ENCODE measurements at regions not wholly inside any gene's neighbourhood (a gene's known extent, or its start where the extent isn't known, plus 50 kb on each side); places are given as distances from the start of the nearest gene placed in this dataset.

- no peak for TF ChIP-seq CTCF (IDR thresholded peaks at IDR 0.05; ENCODE audit: unreplicated experiment)
- peak overlapping the region; percentile 13 for H3K27ac Mint-ChIP-seq (ENCODE audit: unreplicated experiment)
- H3K9me3 Mint-ChIP-seq (ENCODE audit: unreplicated experiment) = no peaks in the 10 kb centered on the region
- DNase-seq (ENCODE audit: low spot score) = no peak
- H3K4me1 Mint-ChIP-seq (ENCODE audit: unreplicated experiment) = peaks cover 31% of the 10 kb centered on the region
- H3K4me3 Mint-ChIP-seq (ENCODE audit: unreplicated experiment) = no peak overlapping the region
- H3K36me3 Mint-ChIP-seq (ENCODE audit: low read depth, unreplicated experiment) = no peaks in the 10 kb centered on the region
- H3K27me3 Mint-ChIP-seq (ENCODE audit: unreplicated experiment) = peaks cover 12% of the 10 kb centered on the region
Measured at GRCh38 chr16:55014022-55014421, 83.4 kb downstream of the IRX5 start.

GRCh38 chr16:55015181-55015913, 84.7 kb downstream of the IRX5 start:
- DNase-seq (ENCODE audit: low spot score) = no peak
- no peak for TF ChIP-seq CTCF (IDR thresholded peaks at IDR 0.05; ENCODE audit: unreplicated experiment)
- Mint-ChIP-seq H3K9me3 (ENCODE audit: unreplicated experiment) (no peaks in the 10 kb centered on the region), H3K36me3 (ENCODE audit: low read depth, unreplicated experiment) (peaks cover 9% of the 10 kb centered on the region), H3K27ac (ENCODE audit: unreplicated experiment) (no peak overlapping the region), H3K4me3 (ENCODE audit: unreplicated experiment) (no peak overlapping the region), H3K27me3 (ENCODE audit: unreplicated experiment) (peaks cover 9% of the 10 kb centered on the region), H3K4me1 (ENCODE audit: unreplicated experiment) (peaks cover 31% of the 10 kb centered on the region)

GRCh38 chr16:55016515-55016914, 85.8 kb downstream of the IRX5 start:
- Mint-ChIP-seq H3K9me3 (ENCODE audit: unreplicated experiment) (no peaks in the 10 kb centered on the region), H3K36me3 (ENCODE audit: low read depth, unreplicated experiment) (peaks cover 9% of the 10 kb centered on the region), H3K4me1 (ENCODE audit: unreplicated experiment) (peaks cover 31% of the 10 kb centered on the region), H3K4me3 (ENCODE audit: unreplicated experiment) (no peak overlapping the region), H3K27me3 (ENCODE audit: unreplicated experiment) (peaks cover 6% of the 10 kb centered on the region), H3K27ac (ENCODE audit: unreplicated experiment) (no peak overlapping the region)
- no peak for TF ChIP-seq CTCF (IDR thresholded peaks at IDR 0.05; ENCODE audit: unreplicated experiment)
- DNase-seq (ENCODE audit: low spot score) = no peak

GRCh38 chr16:55017321-55017720, 86.7 kb downstream of the IRX5 start:
- TF ChIP-seq CTCF (IDR thresholded peaks at IDR 0.05; ENCODE audit: unreplicated experiment) = no peak
- peaks cover 9% of the 10 kb centered on the region for H3K36me3 Mint-ChIP-seq (ENCODE audit: low read depth, unreplicated experiment)

GRCh38 chr16:55018881-55019280, 88.2 kb downstream of the IRX5 start:
- peaks cover 16% of the 10 kb centered on the region for H3K4me1 Mint-ChIP-seq (ENCODE audit: unreplicated experiment)
- H3K36me3 Mint-ChIP-seq (ENCODE audit: low read depth, unreplicated experiment) = peaks cover 9% of the 10 kb centered on the region
- DNase-seq (ENCODE audit: low spot score) = no peak
- TF ChIP-seq CTCF (IDR thresholded peaks at IDR 0.05; ENCODE audit: unreplicated experiment) = no peak
- H3K4me3 Mint-ChIP-seq (ENCODE audit: unreplicated experiment) = no peak overlapping the region
- no peaks in the 10 kb centered on the region for H3K9me3 Mint-ChIP-seq (ENCODE audit: unreplicated experiment)
- peaks cover 2% of the 10 kb centered on the region for H3K27me3 Mint-ChIP-seq (ENCODE audit: unreplicated experiment)
- H3K27ac Mint-ChIP-seq (ENCODE audit: unreplicated experiment) = no peak overlapping the region

More at GRCh38 chr16:55017321-55017720, 86.7 kb downstream of the IRX5 start:
- Mint-ChIP-seq H3K27me3 (ENCODE audit: unreplicated experiment) (peaks cover 6% of the 10 kb centered on the region), H3K27ac (ENCODE audit: unreplicated experiment) (no peak overlapping the region), H3K4me3 (ENCODE audit: unreplicated experiment) (no peak overlapping the region), H3K9me3 (ENCODE audit: unreplicated experiment) (no peaks in the 10 kb centered on the region), H3K4me1 (ENCODE audit: unreplicated experiment) (peaks cover 29% of the 10 kb centered on the region)
- no peak for DNase-seq (ENCODE audit: low spot score)
